Suprapubic skin (tissue), 3 donors: ENCODE measurements at regions not wholly inside any gene's neighbourhood (a gene's known extent, or its start where the extent isn't known, plus 50 kb on each side); places are given as distances from the start of the nearest gene placed in this dataset.

Experiments used
- POLR2A ChIP-seq, 2 donors: fragments of 450-650 bp; IDR thresholded peaks; one replicate each; pipeline ENCODE4 v1.6.1; 2017; ENCODE audit warnings: antibody characterized with exemption in 2 of 2, mild to moderate bottlenecking in 2 of 2, moderate library complexity in 2 of 2
- TF ChIP-seq, protein P1 (sequence below), 2 donors: fragments of 200-600 bp in 1 of 2; fragments of 450-650 bp in 1 of 2; sonication (generic) in 1 of 2; IDR thresholded peaks; one replicate each; pipeline ENCODE4 v1.5.1; 2016 to 2019; ENCODE audit warnings: antibody characterized with exemption in 2 of 2, mild to moderate bottlenecking in 1 of 2, moderate library complexity in 1 of 2

DNA sequence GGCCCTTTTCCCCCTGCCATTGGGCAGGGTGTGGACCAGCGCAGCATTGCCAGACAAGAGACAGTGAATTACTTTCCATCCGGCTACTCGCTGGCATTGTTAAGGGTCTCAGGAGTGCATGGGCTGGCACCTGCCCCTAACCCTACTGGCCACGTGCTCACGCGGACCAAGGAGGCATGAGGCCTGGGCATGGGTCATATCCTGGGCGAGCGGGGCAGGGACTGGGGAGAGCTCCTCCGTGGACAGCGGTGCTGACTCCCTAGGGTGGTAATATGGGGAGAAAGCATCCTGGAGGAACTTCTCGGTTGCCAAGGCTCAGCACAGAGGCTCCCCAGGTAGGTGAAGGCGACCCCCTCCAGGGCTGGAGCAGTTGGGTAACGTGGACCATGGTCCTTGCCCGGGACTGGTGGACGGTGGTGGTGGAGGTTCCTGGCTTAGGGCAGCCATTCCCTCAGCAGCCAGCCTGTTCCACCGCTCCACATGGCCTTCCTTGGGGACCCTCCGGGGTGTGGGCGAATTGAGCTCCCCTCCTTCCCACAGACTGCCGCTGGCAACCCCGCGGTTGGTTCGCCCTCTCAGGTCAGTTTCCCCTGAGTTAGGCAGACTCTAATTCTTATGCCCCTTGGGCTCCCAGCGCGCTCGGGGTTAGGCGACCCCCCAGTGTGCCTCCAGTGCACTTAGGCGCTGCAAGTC lies 465.1 kb downstream of the SLITRK5 start:
- TF ChIP-seq, protein P1, sequence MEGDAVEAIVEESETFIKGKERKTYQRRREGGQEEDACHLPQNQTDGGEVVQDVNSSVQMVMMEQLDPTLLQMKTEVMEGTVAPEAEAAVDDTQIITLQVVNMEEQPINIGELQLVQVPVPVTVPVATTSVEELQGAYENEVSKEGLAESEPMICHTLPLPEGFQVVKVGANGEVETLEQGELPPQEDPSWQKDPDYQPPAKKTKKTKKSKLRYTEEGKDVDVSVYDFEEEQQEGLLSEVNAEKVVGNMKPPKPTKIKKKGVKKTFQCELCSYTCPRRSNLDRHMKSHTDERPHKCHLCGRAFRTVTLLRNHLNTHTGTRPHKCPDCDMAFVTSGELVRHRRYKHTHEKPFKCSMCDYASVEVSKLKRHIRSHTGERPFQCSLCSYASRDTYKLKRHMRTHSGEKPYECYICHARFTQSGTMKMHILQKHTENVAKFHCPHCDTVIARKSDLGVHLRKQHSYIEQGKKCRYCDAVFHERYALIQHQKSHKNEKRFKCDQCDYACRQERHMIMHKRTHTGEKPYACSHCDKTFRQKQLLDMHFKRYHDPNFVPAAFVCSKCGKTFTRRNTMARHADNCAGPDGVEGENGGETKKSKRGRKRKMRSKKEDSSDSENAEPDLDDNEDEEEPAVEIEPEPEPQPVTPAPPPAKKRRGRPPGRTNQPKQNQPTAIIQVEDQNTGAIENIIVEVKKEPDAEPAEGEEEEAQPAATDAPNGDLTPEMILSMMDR (IDR thresholded peaks at IDR 0.05), result no peak
- no peak for TF ChIP-seq POLR2A (IDR thresholded peaks at IDR 0.05)
